Osteoblast (primary cell): ENCODE measurements at regions not wholly inside any gene's neighbourhood (a gene's known extent, or its start where the extent isn't known, plus 50 kb on each side); places are given as distances from the start of the nearest gene placed in this dataset.

ENCODE experiments used
- DNase-seq: peaks from one replicate; pipeline ENCODE4 v3.0.0; 2011; ENCODE audit warnings: low spot score, mixed read lengths; ENCODE audit not compliant: insufficient read length; ENCODE audit errors: missing footprints
- H2AFZ ChIP-seq: 2 replicates; pipeline ENCODE4 v1.6.0; 2011; ENCODE audit warnings: mild to moderate bottlenecking, low read length
- H3K27ac ChIP-seq: 2 replicates; pipeline ENCODE4 v1.5.1; 2011; ENCODE audit warnings: mild to moderate bottlenecking, low read depth, low read length, moderate library complexity
- H3K27me3 ChIP-seq: 2 replicates; pipeline ENCODE4 v1.6.0; 2012; ENCODE audit warnings: mild to moderate bottlenecking, control low read depth, inconsistent platforms, low read length, moderate library complexity; ENCODE audit not compliant: insufficient read depth
- H3K36me3 ChIP-seq: 2 replicates; pipeline ENCODE4 v1.5.1; 2011; ENCODE audit warnings: mild to moderate bottlenecking, low read length, control low read depth, moderate library complexity; ENCODE audit not compliant: insufficient read depth
- H3K4me1 ChIP-seq: 2 replicates; pipeline ENCODE4 v1.5.1; 2011; ENCODE audit warnings: mild to moderate bottlenecking, low read length, control low read depth, moderate library complexity; ENCODE audit not compliant: insufficient read depth
- H3K4me2 ChIP-seq: 2 replicates; pipeline ENCODE4 v1.6.0; 2011; ENCODE audit warnings: mild to moderate bottlenecking, low read length; ENCODE audit not compliant: insufficient read depth
- H3K4me3 ChIP-seq: fragments of 200-600 bp; sonication (generic); 3 replicates; pipeline ENCODE4 v1.5.1; 2012; ENCODE audit warnings: mild to moderate bottlenecking, low read length, inconsistent platforms; ENCODE audit not compliant: insufficient read depth
- H3K79me2 ChIP-seq: 2 replicates; pipeline ENCODE4 v1.6.0; 2012; ENCODE audit warnings: mild to moderate bottlenecking, low read length, control low read depth, inconsistent platforms; ENCODE audit not compliant: insufficient read depth
- H3K9me3 ChIP-seq: 2 replicates; pipeline ENCODE4 v1.5.1; 2011; ENCODE audit warnings: low read depth, low read length, control low read depth
- H4K20me1 ChIP-seq: 2 replicates; pipeline ENCODE4 v1.6.0; 2012; ENCODE audit warnings: mild to moderate bottlenecking, low read length, control low read depth; ENCODE audit not compliant: insufficient read depth
- CTCF ChIP-seq: IDR thresholded peaks from 2 replicates; pipeline ENCODE4 v1.5.1; 2011; ENCODE audit warnings: mild to moderate bottlenecking, low read depth, low read length, moderate library complexity; ENCODE audit errors: extremely low read depth

- no peaks in the 10 kb centered on the region for H3K4me1 ChIP-seq
- H2AFZ ChIP-seq, result no peak overlapping the region
- H3K27me3 ChIP-seq, result peaks cover 55% of the 10 kb centered on the region
- no peak overlapping the region for H3K4me3 ChIP-seq
- H3K9me3 ChIP-seq, result peaks cover 3% of the 10 kb centered on the region
- no peak for DNase-seq
- no peak for TF ChIP-seq CTCF
- H3K79me2 ChIP-seq, result no peaks in the 10 kb centered on the region
- H3K4me2 ChIP-seq, result no peak overlapping the region
- no peaks in the 10 kb centered on the region for H4K20me1 ChIP-seq
- H3K36me3 ChIP-seq, result no peaks in the 10 kb centered on the region
- no peak overlapping the region for H3K27ac ChIP-seq
Measured at GRCh38 chr4:17356926-17357325, 155.0 kb downstream of the QDPR start.

DNA sequence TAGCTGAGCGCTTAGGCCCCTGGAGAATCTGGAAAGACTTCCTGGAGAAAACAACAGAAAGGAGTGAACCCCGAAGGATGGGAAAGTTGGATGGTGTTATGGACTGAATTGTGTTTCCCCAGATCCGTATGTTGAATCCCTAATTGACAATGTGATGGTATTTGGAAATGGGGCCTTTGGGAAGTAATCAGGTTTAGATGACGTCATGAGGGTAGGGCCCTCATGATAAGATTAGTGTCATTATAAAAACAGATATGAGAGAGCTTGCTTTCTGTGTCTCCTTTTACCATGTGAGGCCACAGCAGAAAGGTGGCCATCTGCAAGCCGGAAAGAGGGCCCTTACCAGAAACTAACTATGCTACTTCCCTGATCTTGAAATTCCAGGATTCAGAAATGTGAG, 159.5 kb downstream of the QDPR start:
- TF ChIP-seq CTCF, result no peak
- H4K20me1 ChIP-seq, result no peaks in the 10 kb centered on the region

DNA sequence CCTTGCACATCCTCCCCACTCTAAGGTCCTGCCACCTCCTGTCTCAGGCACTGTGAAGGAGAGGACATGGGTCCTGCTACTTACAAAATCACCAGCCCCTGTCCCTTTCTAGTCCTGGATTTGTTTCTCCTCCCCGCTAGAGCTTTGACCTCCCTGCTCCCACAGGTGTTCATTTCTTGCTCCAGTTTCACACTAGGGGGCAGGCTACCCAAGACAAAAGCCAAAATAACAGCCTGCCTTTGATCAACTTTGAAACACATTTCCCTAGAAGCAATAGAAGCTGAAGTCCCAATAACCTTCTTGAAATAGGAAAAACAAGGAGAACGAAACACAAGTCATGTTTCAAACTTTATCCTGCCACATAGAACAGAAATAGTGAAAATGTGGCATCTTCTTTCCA, 164.4 kb downstream of the QDPR start:
- peaks cover 9% of the 10 kb centered on the region for H3K27me3 ChIP-seq
- no peaks in the 10 kb centered on the region for H4K20me1 ChIP-seq
- H3K4me1 ChIP-seq, result no peaks in the 10 kb centered on the region
- H3K36me3 ChIP-seq, result no peaks in the 10 kb centered on the region
- no peak overlapping the region for H3K4me3 ChIP-seq
- H3K79me2 ChIP-seq, result no peaks in the 10 kb centered on the region
- H3K9me3 ChIP-seq, result no peaks in the 10 kb centered on the region
- DNase-seq, result peak; percentile 54
- H3K27ac ChIP-seq, result no peak overlapping the region
- no peak overlapping the region for H3K4me2 ChIP-seq
- TF ChIP-seq CTCF, result peak; percentile 78
- H2AFZ ChIP-seq, result no peak overlapping the region

More for the DNA sequence above, 159.5 kb downstream of the QDPR start:
- no peak overlapping the region for H3K27ac ChIP-seq
- no peaks in the 10 kb centered on the region for H3K4me1 ChIP-seq
- no peaks in the 10 kb centered on the region for H3K36me3 ChIP-seq
- H3K4me2 ChIP-seq, result no peak overlapping the region
- no peak overlapping the region for H2AFZ ChIP-seq
- peaks cover 3% of the 10 kb centered on the region for H3K9me3 ChIP-seq
- peaks cover 30% of the 10 kb centered on the region for H3K27me3 ChIP-seq
- H3K79me2 ChIP-seq, result no peaks in the 10 kb centered on the region
- no peak for DNase-seq
- H3K4me3 ChIP-seq, result no peak overlapping the region

- H3K9me3 ChIP-seq, result no peaks in the 10 kb centered on the region
- H3K79me2 ChIP-seq, result no peaks in the 10 kb centered on the region
- H2AFZ ChIP-seq, result no peak overlapping the region
- TF ChIP-seq CTCF, result no peak
- H3K4me3 ChIP-seq, result no peak overlapping the region
- DNase-seq, result no peak
- no peaks in the 10 kb centered on the region for H3K4me1 ChIP-seq
- no peaks in the 10 kb centered on the region for H3K36me3 ChIP-seq
- peaks cover 28% of the 10 kb centered on the region for H3K27me3 ChIP-seq
- H4K20me1 ChIP-seq, result no peaks in the 10 kb centered on the region
- H3K27ac ChIP-seq, result no peak overlapping the region
- H3K4me2 ChIP-seq, result no peak overlapping the region
Measured at GRCh38 chr4:17339376-17339775, 172.5 kb downstream of the QDPR start.
